SK-N-SH (cell line): ENCODE measurements at regions not wholly inside any gene's neighbourhood (a gene's known extent, or its start where the extent isn't known, plus 50 kb on each side); places are given as distances from the start of the nearest gene placed in this dataset.

Experiments
- CTCF ChIA-PET: fragments of 300-600, 350-600 bp; formaldehyde crosslinking; extraction: SDS; loops from one replicate; lab custom pipeline; 2021; lab: Yijun Ruan, JAX
- POLR2A ChIA-PET: fragments of 350-600 bp; sonication (Branson Sonifier 250); formaldehyde crosslinking; extraction: SDS; loops from one replicate; lab custom pipeline; 2020; ENCODE audit warnings: antibody characterized with exemption, inconsistent platforms; lab: Yijun Ruan, JAX
- DNase-seq: peaks from one replicate; pipeline ENCODE4 v3.0.0; 2012
- H2AFZ ChIP-seq: fragments of 200-600 bp; sonication (generic); 2 replicates; pipeline ENCODE4 v1.8.1; 2016; ENCODE audit warnings: antibody characterized with exemption, mild to moderate bottlenecking, low read depth
- H3F3A ChIP-seq: fragments of 200-600 bp; sonication (generic); replicated peaks from 2 replicates; pipeline ENCODE3; 2016; ENCODE audit warnings: antibody characterized with exemption, mild to moderate bottlenecking; ENCODE audit not compliant: insufficient read depth
- H3K27ac ChIP-seq, 2 experiments: fragments of 200-500 bp in 1 of 2; fragments of 200-600 bp in 1 of 2; sonication (Bioruptor generic) in 1 of 2; sonication (generic), shearing (Covaris generic) in 1 of 2; 2 replicates each; pipeline versions ENCODE4 v1.5.1 to v1.6.1; 2014 to 2016; ENCODE audit warnings: low read depth in 2 of 2, inconsistent platforms in 1 of 2, low read length in 1 of 2, mild to moderate bottlenecking in 1 of 2, mixed read lengths in 1 of 2
- H3K27me3 ChIP-seq: fragments of 200-600 bp; sonication (generic), shearing (Covaris generic); 2 replicates; pipeline ENCODE4 v1.6.1; 2016; ENCODE audit warnings: mixed run types; ENCODE audit not compliant: insufficient read depth
- H3K36me3 ChIP-seq, 2 experiments: fragments of 200-500 bp in 1 of 2; fragments of 200-600 bp in 1 of 2; sonication (Bioruptor generic) in 1 of 2; sonication (generic) in 1 of 2; replicated peaks in 1 of 2; 2 replicates each; pipeline versions ENCODE3 to v1.5.1; 2014 to 2016; ENCODE audit warnings: low read length in 1 of 2, mild to moderate bottlenecking in 1 of 2; ENCODE audit not compliant: insufficient read depth in 2 of 2, control insufficient read depth in 1 of 2
- H3K4me1 ChIP-seq, 2 experiments: fragments of 200-500 bp in 1 of 2; fragments of 200-600 bp in 1 of 2; sonication (Bioruptor generic) in 1 of 2; sonication (generic), shearing (Covaris generic) in 1 of 2; 2 replicates each; pipeline versions ENCODE4 v1.5.1 to v1.6.1; 2014 to 2016; ENCODE audit warnings: low read depth in 1 of 2, low read length in 1 of 2, mixed run types in 1 of 2; ENCODE audit not compliant: insufficient read depth in 2 of 2, control insufficient read depth in 1 of 2
- H3K4me2 ChIP-seq: fragments of 200-600 bp; sonication (generic), shearing (Covaris generic); 2 replicates; pipeline ENCODE4 v1.6.1; 2017; ENCODE audit warnings: mixed run types
- H3K4me3 ChIP-seq, 2 experiments: fragments of 200-500 bp in 1 of 2; fragments of 200-600 bp in 1 of 2; sonication (Bioruptor generic) in 1 of 2; sonication (generic), shearing (Covaris generic) in 1 of 2; 2 replicates each; pipeline versions ENCODE4 v1.5.1 to v1.8.1; 2014 to 2016; ENCODE audit warnings: low read depth in 2 of 2, inconsistent platforms in 1 of 2, low read length in 1 of 2, mild to moderate bottlenecking in 1 of 2, mixed read lengths in 1 of 2, moderate library complexity in 1 of 2
- H3K79me2 ChIP-seq: fragments of 200-600 bp; sonication (generic); 2 replicates; pipeline ENCODE4 v1.8.1; 2017; ENCODE audit warnings: mild to moderate bottlenecking; ENCODE audit not compliant: insufficient read depth
- H3K9ac ChIP-seq: fragments of 200-600 bp; sonication (generic); 2 replicates; pipeline ENCODE4 v1.6.1; 2017; ENCODE audit warnings: mixed run types
- H3K9me2 ChIP-seq: fragments of 200-600 bp; sonication (generic); 2 replicates; pipeline ENCODE4 v1.6.1; 2017; ENCODE audit warnings: mixed run types
- H3K9me3 ChIP-seq: fragments of 200-600 bp; sonication (generic); 2 replicates; pipeline ENCODE4 v1.6.1; 2017; ENCODE audit warnings: mixed run types, mild to moderate bottlenecking, moderate library complexity
- H4K20me1 ChIP-seq: fragments of 200-600 bp; sonication (generic); 2 replicates; pipeline ENCODE4 v1.6.1; 2017; ENCODE audit warnings: mild to moderate bottlenecking, mixed run types; ENCODE audit not compliant: insufficient read depth
- FOSL2 ChIP-seq: IDR thresholded peaks from 2 replicates; pipeline ENCODE4 v1.4.0; 2012; ENCODE audit warnings: low read depth, mild to moderate bottlenecking, moderate library complexity, borderline replicate concordance
- JUND ChIP-seq: IDR thresholded peaks from 2 replicates; pipeline ENCODE4 v1.4.0; 2012
- MAX ChIP-seq: IDR thresholded peaks from 2 replicates; pipeline ENCODE4 v1.4.0; 2012; ENCODE audit warnings: low read depth
- MXI1 ChIP-seq: IDR thresholded peaks from 2 replicates; pipeline ENCODE4 v1.6.1; 2012; ENCODE audit warnings: mild to moderate bottlenecking, low read depth, low read length, improper control_type of control experiment
- NFIC ChIP-seq: IDR thresholded peaks from 2 replicates; pipeline ENCODE4 v1.4.0; 2012; ENCODE audit warnings: borderline replicate concordance
- NRF1 ChIP-seq: IDR thresholded peaks from 2 replicates; pipeline ENCODE4 v1.6.1; 2012; ENCODE audit warnings: low read depth, mild to moderate bottlenecking, low read length
- PBX3 ChIP-seq: IDR thresholded peaks from 2 replicates; pipeline ENCODE4; 2012
- RAD21 ChIP-seq: IDR thresholded peaks from 2 replicates; pipeline ENCODE4 v1.6.1; 2012; ENCODE audit warnings: mild to moderate bottlenecking, low read length
- TEAD4 ChIP-seq: IDR thresholded peaks from 2 replicates; pipeline ENCODE4 v1.4.0; 2012; ENCODE audit warnings: mild to moderate bottlenecking, borderline replicate concordance; ENCODE audit not compliant: insufficient read depth
- USF1 ChIP-seq: IDR thresholded peaks from 2 replicates; pipeline ENCODE4 v1.4.0; 2012; ENCODE audit warnings: low read depth, borderline replicate concordance
- WGBS: methylation state at CpG from one replicate; pipeline ENCODE4 v1.1.6; 2017; ENCODE audit warnings: low lambda C conversion rate; 5-methylcytosine and 5-hydroxymethylcytosine counted together
- TF ChIP-seq, protein P1 (sequence below): fragments of 200-600 bp; sonication (generic); IDR thresholded peaks from 2 replicates; pipeline ENCODE4 v1.6.1; 2017; ENCODE audit warnings: antibody characterized with exemption, mild to moderate bottlenecking, moderate library complexity

DNA sequence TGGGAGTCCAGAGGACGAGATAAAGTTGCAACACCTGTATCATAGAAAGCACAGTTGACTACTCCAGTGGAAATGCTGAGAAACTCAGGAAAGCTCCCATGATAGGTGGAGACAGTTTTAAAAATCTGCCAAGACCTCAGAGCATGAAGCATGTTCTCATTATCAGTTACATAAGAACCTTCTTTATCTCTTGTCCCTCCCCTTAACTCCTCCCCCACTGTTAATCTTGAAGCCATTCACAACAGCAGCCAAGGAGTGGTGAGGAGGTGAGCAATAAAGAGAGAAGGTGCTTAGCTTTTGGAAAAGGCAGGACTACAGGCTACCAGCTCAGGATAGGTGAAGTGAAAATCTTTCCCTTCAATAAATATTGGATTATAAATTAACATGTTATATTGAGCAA is 657.9 kb downstream of the NYAP2 start:
- 11% methylated on average over 1 of the region's 1 CpG for WGBS
- Histone ChIP-seq H3K27me3 (no peaks in the 10 kb centered on the region), H3K4me3 (no peak overlapping the region), H3K9me3 (no peaks in the 10 kb centered on the region), H3K9me2 (no peaks in the 10 kb centered on the region), H4K20me1 (no peaks in the 10 kb centered on the region), H3K79me2 (no peaks in the 10 kb centered on the region), H3K36me3 (no peaks in the 10 kb centered on the region), H3K4me2 (no peak overlapping the region), H3K27ac (no peak overlapping the region), H3K9ac (no peak overlapping the region), H3K4me1 (no peaks in the 10 kb centered on the region), H3F3A (no peaks in the 10 kb centered on the region)
- POLR2A ChIA-PET, result no interaction called here
- CTCF ChIA-PET, result no interaction called here
- DNase-seq, result no peak
- TF ChIP-seq MXI1, result no peak
- TF ChIP-seq NFIC, result no peak
- TF ChIP-seq NRF1, result no peak
- TF ChIP-seq, protein P1, sequence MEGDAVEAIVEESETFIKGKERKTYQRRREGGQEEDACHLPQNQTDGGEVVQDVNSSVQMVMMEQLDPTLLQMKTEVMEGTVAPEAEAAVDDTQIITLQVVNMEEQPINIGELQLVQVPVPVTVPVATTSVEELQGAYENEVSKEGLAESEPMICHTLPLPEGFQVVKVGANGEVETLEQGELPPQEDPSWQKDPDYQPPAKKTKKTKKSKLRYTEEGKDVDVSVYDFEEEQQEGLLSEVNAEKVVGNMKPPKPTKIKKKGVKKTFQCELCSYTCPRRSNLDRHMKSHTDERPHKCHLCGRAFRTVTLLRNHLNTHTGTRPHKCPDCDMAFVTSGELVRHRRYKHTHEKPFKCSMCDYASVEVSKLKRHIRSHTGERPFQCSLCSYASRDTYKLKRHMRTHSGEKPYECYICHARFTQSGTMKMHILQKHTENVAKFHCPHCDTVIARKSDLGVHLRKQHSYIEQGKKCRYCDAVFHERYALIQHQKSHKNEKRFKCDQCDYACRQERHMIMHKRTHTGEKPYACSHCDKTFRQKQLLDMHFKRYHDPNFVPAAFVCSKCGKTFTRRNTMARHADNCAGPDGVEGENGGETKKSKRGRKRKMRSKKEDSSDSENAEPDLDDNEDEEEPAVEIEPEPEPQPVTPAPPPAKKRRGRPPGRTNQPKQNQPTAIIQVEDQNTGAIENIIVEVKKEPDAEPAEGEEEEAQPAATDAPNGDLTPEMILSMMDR, result no peak
- no peak for TF ChIP-seq JUND
- TF ChIP-seq, all 33 proteins: peak for 0
- no peak overlapping the region for H2AFZ ChIP-seq

GRCh38 chr2:226052772-226053416 is 653.4 kb downstream of the NYAP2 start:
- no peak for TF ChIP-seq TEAD4
- TF ChIP-seq PBX3, result no peak
- TF ChIP-seq FOSL2, result no peak
- no peak for TF ChIP-seq RAD21
- no peak for TF ChIP-seq USF1
- TF ChIP-seq MAX, result no peak
- no peak for DNase-seq
- Histone ChIP-seq H4K20me1 (no peaks in the 10 kb centered on the region), H3K9ac (no peak overlapping the region), H3K4me1 (no peaks in the 10 kb centered on the region; a peak in 1 of 4 replicates), H3K27ac (no peak overlapping the region), H3K9me2 (no peaks in the 10 kb centered on the region), H3K4me2 (no peak overlapping the region), H3K79me2 (no peaks in the 10 kb centered on the region), H3K27me3 (no peaks in the 10 kb centered on the region), H2AFZ (peak overlapping the region; percentile 4; the same call in 1 of the 2 replicates), H3K36me3 (no peaks in the 10 kb centered on the region), H3K4me3 (no peak overlapping the region), H3F3A (no peaks in the 10 kb centered on the region), H3K9me3 (no peaks in the 10 kb centered on the region)
- 44% methylated on average over 6 of the region's 6 CpGs for WGBS
- ChIA-PET POLR2A (no interaction called here), CTCF (no interaction called here)
